G401.6 (cell line): ENCODE measurements at regions not wholly inside any gene's neighbourhood (a gene's known extent, or its start where the extent isn't known, plus 50 kb on each side); places are given as distances from the start of the nearest gene placed in this dataset.

ENCODE experiments used
- FAIRE-seq: peaks from 2 replicates; lab custom pipeline; 2012; peaks lifted over from hg19 to GRCh38; lab: Jason Lieb, UNC

GRCh38 chr4:19401301-19402080 lies 850.2 kb upstream of the SLIT2 start:
- FAIRE-seq = no peak

GRCh38 chr4:19400820-19401219 lies 850.9 kb upstream of the SLIT2 start:
- no peak for FAIRE-seq

GRCh38 chr4:19399001-19399400 lies 852.7 kb upstream of the SLIT2 start:
- no peak for FAIRE-seq

- FAIRE-seq = no peak
Measured at GRCh38 chr4:19386786-19387185, 864.9 kb upstream of the SLIT2 start.

- no peak for FAIRE-seq
Measured at GRCh38 chr4:19382993-19383756, 868.5 kb upstream of the SLIT2 start.

GRCh38 chr4:19381068-19381467 lies 870.6 kb upstream of the SLIT2 start:
- FAIRE-seq = no peak

GRCh38 chr4:19380600-19380999 lies 871.1 kb upstream of the SLIT2 start:
- FAIRE-seq = no peak

- no peak for FAIRE-seq
Measured at GRCh38 chr4:19379191-19379708, 872.5 kb upstream of the SLIT2 start.

GRCh38 chr4:19375931-19376330 lies 875.8 kb upstream of the SLIT2 start:
- FAIRE-seq = no peak

GRCh38 chr4:19375136-19375804 lies 876.4 kb upstream of the SLIT2 start:
- no peak for FAIRE-seq

- no peak for FAIRE-seq
Measured at GRCh38 chr4:19372390-19372789, 879.3 kb upstream of the SLIT2 start.

- no peak for FAIRE-seq
Measured at GRCh38 chr4:19368800-19369199, 882.9 kb upstream of the SLIT2 start.

- no peak for FAIRE-seq
Measured at GRCh38 chr4:19366916-19367315, 884.8 kb upstream of the SLIT2 start.

- no peak for FAIRE-seq
Measured at GRCh38 chr4:19358015-19358414, 893.7 kb upstream of the SLIT2 start.

- no peak for FAIRE-seq
Measured at GRCh38 chr4:19349416-19349815, 902.3 kb upstream of the SLIT2 start.

GRCh38 chr4:19348746-19349145 lies 903.0 kb upstream of the SLIT2 start:
- no peak for FAIRE-seq

- FAIRE-seq = no peak
Measured at GRCh38 chr4:19346636-19347035, 905.1 kb upstream of the SLIT2 start.

- no peak for FAIRE-seq
Measured at GRCh38 chr4:19329631-19330030, 922.1 kb upstream of the SLIT2 start.

- no peak for FAIRE-seq
Measured at GRCh38 chr4:19329077-19329476, 922.6 kb upstream of the SLIT2 start.

- no peak for FAIRE-seq
Measured at GRCh38 chr4:19327364-19327763, 924.3 kb upstream of the SLIT2 start.

GRCh38 chr4:19324184-19324583 lies 927.5 kb upstream of the SLIT2 start:
- FAIRE-seq = no peak

GRCh38 chr4:19319607-19320006 lies 932.1 kb upstream of the SLIT2 start:
- no peak for FAIRE-seq

- no peak for FAIRE-seq
Measured at GRCh38 chr4:19317377-19317776, 934.3 kb upstream of the SLIT2 start.
